ENCODE measurements at regions not wholly inside any gene's neighbourhood (a gene's known extent, or its start where the extent isn't known, plus 50 kb on each side); places are given as distances from the start of the nearest gene placed in this dataset.

- no peak overlapping the region for H3K27ac ChIP-seq (ENCODE audit: low read length)
- no peak overlapping the region for H3K4me3 ChIP-seq (ENCODE audit: low read length)
- peaks cover 8% of the 10 kb centered on the region for H3K9me3 ChIP-seq (ENCODE audit: control insufficient read depth, low read depth, low read length)
- H3K9ac ChIP-seq (ENCODE audit: low read length): no peak overlapping the region
- H3K4me1 ChIP-seq (ENCODE audit: control insufficient read depth, low read depth, low read length): no peaks in the 10 kb centered on the region
- no peaks in the 10 kb centered on the region for H3K27me3 ChIP-seq (ENCODE audit: control insufficient read depth, insufficient read depth, low read length)
- H3K36me3 ChIP-seq (ENCODE audit: control insufficient read depth, low read depth, low read length): no peaks in the 10 kb centered on the region
Measured at GRCh38 chr15:67908756-67909155, 68.9 kb upstream of the RNU6-1 start.

- Histone ChIP-seq H3K9me3 (ENCODE audit: control insufficient read depth, low read depth, low read length) (peaks cover 8% of the 10 kb centered on the region), H3K27ac (ENCODE audit: low read length) (no peak overlapping the region), H3K27me3 (ENCODE audit: control insufficient read depth, insufficient read depth, low read length) (no peaks in the 10 kb centered on the region), H3K4me3 (ENCODE audit: low read length) (no peak overlapping the region), H3K9ac (ENCODE audit: low read length) (no peak overlapping the region), H3K4me1 (ENCODE audit: control insufficient read depth, low read depth, low read length) (peaks cover 18% of the 10 kb centered on the region), H3K36me3 (ENCODE audit: control insufficient read depth, low read depth, low read length) (no peaks in the 10 kb centered on the region)
Measured at GRCh38 chr15:67911727-67912126, 71.9 kb upstream of the RNU6-1 start.

GRCh38 chr15:67914028-67914427 lies 74.2 kb upstream of the RNU6-1 start:
- Histone ChIP-seq H3K36me3 (ENCODE audit: control insufficient read depth, low read depth, low read length) (no peaks in the 10 kb centered on the region), H3K4me1 (ENCODE audit: control insufficient read depth, low read depth, low read length) (peaks cover 18% of the 10 kb centered on the region)

GRCh38 chr15:67914537-67915460 lies 75.0 kb upstream of the RNU6-1 start:
- Histone ChIP-seq H3K4me1 (ENCODE audit: control insufficient read depth, low read depth, low read length) (peaks cover 18% of the 10 kb centered on the region), H3K36me3 (ENCODE audit: control insufficient read depth, low read depth, low read length) (no peaks in the 10 kb centered on the region), H3K27ac (ENCODE audit: low read length) (no peak overlapping the region), H3K27me3 (ENCODE audit: control insufficient read depth, insufficient read depth, low read length) (no peaks in the 10 kb centered on the region), H3K9me3 (ENCODE audit: control insufficient read depth, low read depth, low read length) (peaks cover 4% of the 10 kb centered on the region), H3K9ac (ENCODE audit: low read length) (no peak overlapping the region), H3K4me3 (ENCODE audit: low read length) (no peak overlapping the region)

More at GRCh38 chr15:67914028-67914427, 74.2 kb upstream of the RNU6-1 start:
- Histone ChIP-seq H3K4me3 (ENCODE audit: low read length) (no peak overlapping the region), H3K9ac (ENCODE audit: low read length) (no peak overlapping the region), H3K9me3 (ENCODE audit: control insufficient read depth, low read depth, low read length) (peaks cover 8% of the 10 kb centered on the region), H3K27ac (ENCODE audit: low read length) (no peak overlapping the region), H3K27me3 (ENCODE audit: control insufficient read depth, insufficient read depth, low read length) (no peaks in the 10 kb centered on the region)

GRCh38 chr15:67915461-67916374 lies 75.9 kb upstream of the RNU6-1 start:
- Histone ChIP-seq H3K4me1 (ENCODE audit: control insufficient read depth, low read depth, low read length) (peaks cover 18% of the 10 kb centered on the region), H3K9ac (ENCODE audit: low read length) (no peak overlapping the region), H3K27me3 (ENCODE audit: control insufficient read depth, insufficient read depth, low read length) (no peaks in the 10 kb centered on the region), H3K27ac (ENCODE audit: low read length) (no peak overlapping the region), H3K36me3 (ENCODE audit: control insufficient read depth, low read depth, low read length) (no peaks in the 10 kb centered on the region), H3K9me3 (ENCODE audit: control insufficient read depth, low read depth, low read length) (no peaks in the 10 kb centered on the region), H3K4me3 (ENCODE audit: low read length) (no peak overlapping the region)

- Histone ChIP-seq H3K9ac (ENCODE audit: low read length) (no peak overlapping the region), H3K27me3 (ENCODE audit: control insufficient read depth, insufficient read depth, low read length) (no peaks in the 10 kb centered on the region), H3K4me1 (ENCODE audit: control insufficient read depth, low read depth, low read length) (peaks cover 18% of the 10 kb centered on the region), H3K9me3 (ENCODE audit: control insufficient read depth, low read depth, low read length) (no peaks in the 10 kb centered on the region), H3K4me3 (ENCODE audit: low read length) (no peak overlapping the region), H3K36me3 (ENCODE audit: control insufficient read depth, low read depth, low read length) (no peaks in the 10 kb centered on the region), H3K27ac (ENCODE audit: low read length) (no peak overlapping the region)
Measured at GRCh38 chr15:67916565-67916964, 76.7 kb upstream of the RNU6-1 start.

GRCh38 chr15:67917037-67917436 lies 77.2 kb upstream of the RNU6-1 start:
- H3K27ac ChIP-seq (ENCODE audit: low read length): no peak overlapping the region
- H3K4me1 ChIP-seq (ENCODE audit: control insufficient read depth, low read depth, low read length): peaks cover 18% of the 10 kb centered on the region
- no peaks in the 10 kb centered on the region for H3K27me3 ChIP-seq (ENCODE audit: control insufficient read depth, insufficient read depth, low read length)
- H3K9ac ChIP-seq (ENCODE audit: low read length): no peak overlapping the region
- no peak overlapping the region for H3K4me3 ChIP-seq (ENCODE audit: low read length)
- no peaks in the 10 kb centered on the region for H3K9me3 ChIP-seq (ENCODE audit: control insufficient read depth, low read depth, low read length)
- no peaks in the 10 kb centered on the region for H3K36me3 ChIP-seq (ENCODE audit: control insufficient read depth, low read depth, low read length)

- no peaks in the 10 kb centered on the region for H3K27me3 ChIP-seq (ENCODE audit: control insufficient read depth, insufficient read depth, low read length)
Measured at GRCh38 chr15:67917636-67918035, 77.8 kb upstream of the RNU6-1 start.

GRCh38 chr15:67918205-67918861 lies 78.5 kb upstream of the RNU6-1 start:
- Histone ChIP-seq H3K4me1 (ENCODE audit: control insufficient read depth, low read depth, low read length) (peaks cover 18% of the 10 kb centered on the region), H3K9me3 (ENCODE audit: control insufficient read depth, low read depth, low read length) (no peaks in the 10 kb centered on the region)

More at GRCh38 chr15:67917636-67918035, 77.8 kb upstream of the RNU6-1 start:
- Histone ChIP-seq H3K27ac (ENCODE audit: low read length) (no peak overlapping the region), H3K9me3 (ENCODE audit: control insufficient read depth, low read depth, low read length) (no peaks in the 10 kb centered on the region), H3K4me3 (ENCODE audit: low read length) (no peak overlapping the region), H3K4me1 (ENCODE audit: control insufficient read depth, low read depth, low read length) (peaks cover 18% of the 10 kb centered on the region), H3K36me3 (ENCODE audit: control insufficient read depth, low read depth, low read length) (no peaks in the 10 kb centered on the region), H3K9ac (ENCODE audit: low read length) (no peak overlapping the region)

GRCh38 chr15:67920524-67921240 lies 80.8 kb upstream of the RNU6-1 start:
- Histone ChIP-seq H3K9me3 (ENCODE audit: control insufficient read depth, low read depth, low read length) (no peaks in the 10 kb centered on the region), H3K4me3 (ENCODE audit: low read length) (no peak overlapping the region), H3K9ac (ENCODE audit: low read length) (no peak overlapping the region), H3K27ac (ENCODE audit: low read length) (no peak overlapping the region), H3K27me3 (ENCODE audit: control insufficient read depth, insufficient read depth, low read length) (no peaks in the 10 kb centered on the region), H3K36me3 (ENCODE audit: control insufficient read depth, low read depth, low read length) (no peaks in the 10 kb centered on the region), H3K4me1 (ENCODE audit: control insufficient read depth, low read depth, low read length) (peaks cover 4% of the 10 kb centered on the region)

More at GRCh38 chr15:67918205-67918861, 78.5 kb upstream of the RNU6-1 start:
- Histone ChIP-seq H3K4me3 (ENCODE audit: low read length) (no peak overlapping the region), H3K9ac (ENCODE audit: low read length) (no peak overlapping the region), H3K27ac (ENCODE audit: low read length) (no peak overlapping the region), H3K36me3 (ENCODE audit: control insufficient read depth, low read depth, low read length) (no peaks in the 10 kb centered on the region), H3K27me3 (ENCODE audit: control insufficient read depth, insufficient read depth, low read length) (no peaks in the 10 kb centered on the region)
